ENCODE measurements at regions not wholly inside any gene's neighbourhood (a gene's known extent, or its start where the extent isn't known, plus 50 kb on each side); places are given as distances from the start of the nearest gene placed in this dataset.

DNA sequence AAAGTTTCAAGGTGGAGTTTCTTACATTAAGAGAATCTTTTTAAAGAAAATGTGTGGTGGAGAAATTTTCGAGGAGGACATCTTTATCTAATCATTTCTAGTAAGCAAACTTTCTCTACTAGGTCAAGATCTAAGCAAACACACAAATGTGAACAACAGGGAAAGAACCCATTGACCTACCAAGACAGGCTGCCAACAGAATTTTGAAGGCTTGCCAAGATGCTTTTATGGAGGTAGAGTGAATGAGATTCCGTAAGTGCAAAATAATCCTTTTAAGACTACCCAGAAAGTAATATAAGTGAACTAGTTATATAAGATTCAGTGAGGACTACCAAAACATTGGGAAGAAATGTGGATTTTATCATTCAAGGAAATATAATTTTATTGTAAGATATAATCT, 357.1 kb upstream of the PDE3A start:
- Histone ChIP-seq H3K27me3 (ENCODE audit: control insufficient read depth, insufficient read depth, low read length) (no peaks in the 10 kb centered on the region), H3K9me3 (ENCODE audit: control insufficient read depth, insufficient read depth, low read length) (no peaks in the 10 kb centered on the region), H3K4me3 (ENCODE audit: low read depth, low read length) (no peak overlapping the region), H3K27ac (ENCODE audit: low read depth, low read length) (no peak overlapping the region)
- no peak for TF ChIP-seq CTCF (IDR thresholded peaks at IDR 0.05; ENCODE audit: low read depth, low read length)
- CTCF ChIA-PET, result no interaction called here
- POLR2A ChIA-PET, result no interaction called here
- DNase-seq (ENCODE audit: low read depth, low spot score), result no peak

DNA sequence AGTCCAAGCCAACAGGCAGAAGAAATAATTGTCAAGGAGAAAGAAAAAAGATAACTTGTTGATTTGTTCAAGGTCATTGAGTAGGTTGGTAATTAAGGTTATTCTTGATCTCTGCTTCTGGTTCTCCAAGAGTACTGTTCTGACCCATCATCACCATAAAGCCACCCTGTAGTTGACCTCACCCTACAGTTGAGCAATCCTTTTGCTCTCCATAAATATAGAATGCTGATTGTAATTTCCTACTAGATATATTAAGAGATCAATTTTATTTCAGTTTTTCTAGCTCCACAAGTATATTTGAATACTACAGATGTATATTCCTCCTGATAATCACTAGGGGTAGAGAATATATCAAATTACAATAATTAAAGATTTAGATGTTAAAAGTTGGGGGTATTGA, 350.5 kb upstream of the PDE3A start:
- Histone ChIP-seq H3K27ac (ENCODE audit: low read depth, low read length) (no peak overlapping the region), H3K27me3 (ENCODE audit: control insufficient read depth, insufficient read depth, low read length) (no peaks in the 10 kb centered on the region), H3K4me3 (ENCODE audit: low read depth, low read length) (no peak overlapping the region), H3K9me3 (ENCODE audit: control insufficient read depth, insufficient read depth, low read length) (no peaks in the 10 kb centered on the region)
- ChIA-PET POLR2A (no interaction called here), CTCF (no interaction called here)
- no peak for TF ChIP-seq CTCF (IDR thresholded peaks at IDR 0.05; ENCODE audit: low read depth, low read length)
- no peak for DNase-seq (ENCODE audit: low read depth, low spot score)

- no peak for DNase-seq (ENCODE audit: low read depth, low spot score)
- H3K9me3 ChIP-seq (ENCODE audit: control insufficient read depth, insufficient read depth, low read length), result no peaks in the 10 kb centered on the region
- H3K27me3 ChIP-seq (ENCODE audit: control insufficient read depth, insufficient read depth, low read length), result no peaks in the 10 kb centered on the region
- H3K4me3 ChIP-seq (ENCODE audit: low read depth, low read length), result no peak overlapping the region
- ChIA-PET POLR2A (no interaction called here), CTCF (no interaction called here)
- no peak for TF ChIP-seq CTCF (IDR thresholded peaks at IDR 0.05; ENCODE audit: low read depth, low read length)
- no peak overlapping the region for H3K27ac ChIP-seq (ENCODE audit: low read depth, low read length)
These were observed 349.9 kb upstream of the PDE3A start for GRCh38 chr12:20018406-20018805.

- ChIA-PET CTCF (no interaction called here), POLR2A (interaction anchor here (0.6 kb wide), 1 partner anchor 663 kb away, joined by 3 read pairs; no protein-coding TSS in a partner anchor)
- no peak for DNase-seq (ENCODE audit: low read depth, low spot score)
These were observed 344.1 kb upstream of the PDE3A start for GRCh38 chr12:20024194-20024593.

DNA sequence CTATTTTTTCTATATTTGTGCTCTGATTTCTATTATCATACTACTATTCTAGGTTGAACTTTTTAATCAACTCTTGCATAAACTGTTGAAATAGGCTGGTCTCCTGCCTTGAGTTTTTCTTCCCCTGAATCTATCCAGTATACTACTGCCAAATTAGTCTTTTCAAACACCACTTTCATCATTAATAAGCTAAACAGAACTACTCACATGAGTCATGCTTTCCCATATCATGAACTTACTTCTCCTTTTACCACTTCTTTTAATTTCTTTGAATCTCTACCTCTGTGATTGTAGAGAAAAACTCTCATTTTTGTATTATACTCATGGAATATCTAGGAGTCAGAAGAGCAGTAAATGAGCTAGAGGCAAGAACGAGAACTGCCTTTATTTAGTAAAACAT, 340.3 kb upstream of the PDE3A start:
- POLR2A ChIA-PET, result no interaction called here
- Histone ChIP-seq H3K27ac (ENCODE audit: low read depth, low read length) (no peak overlapping the region), H3K27me3 (ENCODE audit: control insufficient read depth, insufficient read depth, low read length) (no peaks in the 10 kb centered on the region), H3K4me3 (ENCODE audit: low read depth, low read length) (no peak overlapping the region), H3K9me3 (ENCODE audit: control insufficient read depth, insufficient read depth, low read length) (no peaks in the 10 kb centered on the region)
- DNase-seq (ENCODE audit: low read depth, low spot score), result no peak
- CTCF ChIA-PET, result no interaction called here
- TF ChIP-seq CTCF (IDR thresholded peaks at IDR 0.05; ENCODE audit: low read depth, low read length), result no peak

More at GRCh38 chr12:20024194-20024593, 344.1 kb upstream of the PDE3A start:
- Histone ChIP-seq H3K27ac (ENCODE audit: low read depth, low read length) (no peak overlapping the region), H3K9me3 (ENCODE audit: control insufficient read depth, insufficient read depth, low read length) (no peaks in the 10 kb centered on the region), H3K27me3 (ENCODE audit: control insufficient read depth, insufficient read depth, low read length) (no peaks in the 10 kb centered on the region), H3K4me3 (ENCODE audit: low read depth, low read length) (no peak overlapping the region)
- no peak for TF ChIP-seq CTCF (IDR thresholded peaks at IDR 0.05; ENCODE audit: low read depth, low read length)
